ENCODE measurements at regions not wholly inside any gene's neighbourhood (a gene's known extent, or its start where the extent isn't known, plus 50 kb on each side); places are given as distances from the start of the nearest gene placed in this dataset.

GRCh38 chr11:104581246-104581980, 316.8 kb downstream of the CASP12 start:
- TF ChIP-seq, protein P1, sequence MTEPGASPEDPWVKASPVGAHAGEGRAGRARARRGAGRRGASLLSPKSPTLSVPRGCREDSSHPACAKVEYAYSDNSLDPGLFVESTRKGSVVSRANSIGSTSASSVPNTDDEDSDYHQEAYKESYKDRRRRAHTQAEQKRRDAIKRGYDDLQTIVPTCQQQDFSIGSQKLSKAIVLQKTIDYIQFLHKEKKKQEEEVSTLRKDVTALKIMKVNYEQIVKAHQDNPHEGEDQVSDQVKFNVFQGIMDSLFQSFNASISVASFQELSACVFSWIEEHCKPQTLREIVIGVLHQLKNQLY (CRISPR knock-in tag; conservative IDR thresholded peaks at IDR 0.05) = no peak
- TF ChIP-seq SPI1 (IDR thresholded peaks at IDR 0.05; ENCODE audit: borderline replicate concordance, low read depth, low read length) = no peak
- TF ChIP-seq TAF15 (IDR thresholded peaks at IDR 0.05; ENCODE audit: low read depth, low read length) = no peak
- TF ChIP-seq POLR2A (conservative IDR thresholded peaks at IDR 0.05) = no peak
- no peak for TF ChIP-seq PHB2 (IDR thresholded peaks at IDR 0.05; ENCODE audit: low read depth)
- TF ChIP-seq, protein P2, sequence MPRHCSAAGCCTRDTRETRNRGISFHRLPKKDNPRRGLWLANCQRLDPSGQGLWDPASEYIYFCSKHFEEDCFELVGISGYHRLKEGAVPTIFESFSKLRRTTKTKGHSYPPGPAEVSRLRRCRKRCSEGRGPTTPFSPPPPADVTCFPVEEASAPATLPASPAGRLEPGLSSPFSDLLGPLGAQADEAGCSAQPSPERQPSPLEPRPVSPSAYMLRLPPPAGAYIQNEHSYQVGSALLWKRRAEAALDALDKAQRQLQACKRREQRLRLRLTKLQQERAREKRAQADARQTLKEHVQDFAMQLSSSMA (CRISPR knock-in tag; IDR thresholded peaks at IDR 0.05) = no peak
- no peak for TF ChIP-seq POLR2AphosphoS5 (IDR thresholded peaks at IDR 0.05; ENCODE audit: control insufficient read depth, insufficient read depth, low read depth, low read length)
- TF ChIP-seq MITF (IDR thresholded peaks at IDR 0.05) = no peak
- no peak for TF ChIP-seq SRSF1 (IDR thresholded peaks at IDR 0.05; ENCODE audit: low read depth, low read length)
- TF ChIP-seq, protein P3, sequence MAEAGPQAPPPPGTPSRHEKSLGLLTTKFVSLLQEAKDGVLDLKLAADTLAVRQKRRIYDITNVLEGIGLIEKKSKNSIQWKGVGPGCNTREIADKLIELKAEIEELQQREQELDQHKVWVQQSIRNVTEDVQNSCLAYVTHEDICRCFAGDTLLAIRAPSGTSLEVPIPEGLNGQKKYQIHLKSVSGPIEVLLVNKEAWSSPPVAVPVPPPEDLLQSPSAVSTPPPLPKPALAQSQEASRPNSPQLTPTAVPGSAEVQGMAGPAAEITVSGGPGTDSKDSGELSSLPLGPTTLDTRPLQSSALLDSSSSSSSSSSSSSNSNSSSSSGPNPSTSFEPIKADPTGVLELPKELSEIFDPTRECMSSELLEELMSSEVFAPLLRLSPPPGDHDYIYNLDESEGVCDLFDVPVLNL (CRISPR knock-in tag; IDR thresholded peaks at IDR 0.05; ENCODE audit: low read depth) = no peak
- TF ChIP-seq CTCF (IDR thresholded peaks at IDR 0.05 in 2 of 3, conservative IDR thresholded peaks at IDR 0.05 in 1 of 3; ENCODE audit: insufficient read depth in 2 of 3, low read depth in 1 of 3, low read length in 3 of 3) = no peak
- no peak for TF ChIP-seq BMI1 (IDR thresholded peaks at IDR 0.05; ENCODE audit: low read length)
- no peak for TF ChIP-seq C11orf30 (IDR thresholded peaks at IDR 0.05; ENCODE audit: low read depth)

Measured in K562 (cell line).